Smooth muscle cell (in vitro differentiated cells): ENCODE measurements at regions not wholly inside any gene's neighbourhood (a gene's known extent, or its start where the extent isn't known, plus 50 kb on each side); places are given as distances from the start of the nearest gene placed in this dataset.

Experiments
- DNase-seq: peaks from one replicate; lab custom pipeline; 2025; ENCODE audit not compliant: unreplicated experiment; lab: John Stamatoyannopoulos, UW
- H2AFZ ChIP-seq: fragments of 200-600 bp; sonication (generic); 2 replicates; pipeline ENCODE4 v1.6.0; 2016; ENCODE audit warnings: antibody characterized with exemption, low read depth, mild to moderate bottlenecking
- H3F3A ChIP-seq: fragments of 200-600 bp; sonication (generic); 2 replicates; pipeline ENCODE4 v1.6.0; 2017; ENCODE audit warnings: antibody characterized with exemption, low read depth
- H3K27ac ChIP-seq: fragments of 200-600 bp; sonication (generic); 2 replicates; pipeline ENCODE4 v1.5.1; 2016; ENCODE audit warnings: low read depth, mild to moderate bottlenecking
- H3K27me3 ChIP-seq: fragments of 200-600 bp; sonication (generic); 2 replicates; pipeline ENCODE4 v1.6.1; 2016; ENCODE audit warnings: low read depth, mild to moderate bottlenecking
- H3K36me3 ChIP-seq: fragments of 200-600 bp; sonication (generic); 2 replicates; pipeline ENCODE4 v1.5.1; 2016; ENCODE audit warnings: low read depth
- H3K4me1 ChIP-seq: fragments of 200-600 bp; sonication (generic); 2 replicates; pipeline ENCODE4 v1.5.1; 2016; ENCODE audit warnings: low read depth
- H3K4me2 ChIP-seq: fragments of 200-600 bp; sonication (generic); 2 replicates; pipeline ENCODE4 v1.6.0; 2016; ENCODE audit warnings: mild to moderate bottlenecking
- H3K4me3 ChIP-seq: fragments of 200-600 bp; sonication (generic); 2 replicates; pipeline ENCODE4 v1.5.1; 2016; ENCODE audit warnings: mild to moderate bottlenecking
- H3K79me2 ChIP-seq: fragments of 200-600 bp; sonication (generic); 2 replicates; pipeline ENCODE4 v1.6.0; 2016; ENCODE audit warnings: low read depth, mild to moderate bottlenecking
- H3K9ac ChIP-seq: fragments of 200-600 bp; sonication (generic); 2 replicates; pipeline ENCODE4 v1.6.0; 2016; ENCODE audit warnings: low read depth
- H3K9me3 ChIP-seq: fragments of 200-600 bp; sonication (generic); replicated peaks from 2 replicates; pipeline ENCODE4 v1.5.1; 2016; ENCODE audit warnings: low read depth
- H4K20me1 ChIP-seq: fragments of 200-600 bp; sonication (generic); 2 replicates; pipeline ENCODE4 v1.6.0; 2016; ENCODE audit warnings: low read depth
- CTCF ChIP-seq: fragments of 200-600 bp; sonication (generic); IDR thresholded peaks from 2 replicates; pipeline ENCODE4 v1.5.1; 2017; ENCODE audit warnings: borderline replicate concordance, mild to moderate bottlenecking, antibody characterized with exemption; ENCODE audit not compliant: insufficient read depth, poor library complexity, severe bottlenecking
- WGBS: methylation state at CpG from one replicate; pipeline ENCODE4 v1.1.7; 2016; ENCODE audit warnings: low lambda C conversion rate; 5-methylcytosine and 5-hydroxymethylcytosine counted together

GRCh38 chr13:108037348-108037747 is 178.0 kb downstream of the LIG4 start:
- H3K9me3 ChIP-seq = no peaks in the 10 kb centered on the region
- no peaks in the 10 kb centered on the region for H3K4me1 ChIP-seq
- no peaks in the 10 kb centered on the region for H3K27me3 ChIP-seq
- H3K4me3 ChIP-seq = no peak overlapping the region
- no peak for DNase-seq
- WGBS = 83% methylated on average over 1 of the region's 1 CpG
- no peaks in the 10 kb centered on the region for H4K20me1 ChIP-seq
- no peak overlapping the region for H3K27ac ChIP-seq
- no peak for TF ChIP-seq CTCF
- no peak overlapping the region for H3K9ac ChIP-seq
- H3K4me2 ChIP-seq = no peak overlapping the region
- no peaks in the 10 kb centered on the region for H3F3A ChIP-seq
- H3K79me2 ChIP-seq = no peaks in the 10 kb centered on the region
- no peak overlapping the region for H2AFZ ChIP-seq
- no peaks in the 10 kb centered on the region for H3K36me3 ChIP-seq

- Histone ChIP-seq H3K27me3 (no peaks in the 10 kb centered on the region), H3F3A (no peaks in the 10 kb centered on the region), H3K79me2 (no peaks in the 10 kb centered on the region), H3K9ac (no peak overlapping the region), H3K4me3 (no peak overlapping the region), H3K4me1 (no peaks in the 10 kb centered on the region), H3K27ac (no peak overlapping the region), H3K9me3 (no peaks in the 10 kb centered on the region), H3K4me2 (no peak overlapping the region), H2AFZ (no peak overlapping the region), H4K20me1 (no peaks in the 10 kb centered on the region), H3K36me3 (no peaks in the 10 kb centered on the region)
- DNase-seq = no peak
- 83% methylated on average over 4 of the region's 4 CpGs for WGBS
- no peak for TF ChIP-seq CTCF
Observed at GRCh38 chr13:108036411-108036932, 178.9 kb downstream of the LIG4 start.

- Histone ChIP-seq H3K9ac (no peak overlapping the region), H3K27me3 (no peaks in the 10 kb centered on the region), H3K79me2 (no peaks in the 10 kb centered on the region), H3K36me3 (no peaks in the 10 kb centered on the region), H3K4me3 (no peak overlapping the region), H2AFZ (no peak overlapping the region), H3K4me2 (no peak overlapping the region), H4K20me1 (no peaks in the 10 kb centered on the region), H3K27ac (no peak overlapping the region), H3K9me3 (no peaks in the 10 kb centered on the region), H3F3A (no peaks in the 10 kb centered on the region), H3K4me1 (no peaks in the 10 kb centered on the region)
- TF ChIP-seq CTCF = no peak
- DNase-seq = no peak
- 82% methylated on average over 5 of the region's 5 CpGs for WGBS
Observed at GRCh38 chr13:108034909-108035410, 180.4 kb downstream of the LIG4 start.
